ENCODE measurements at regions not wholly inside any gene's neighbourhood (a gene's known extent, or its start where the extent isn't known, plus 50 kb on each side); places are given as distances from the start of the nearest gene placed in this dataset.

DNA sequence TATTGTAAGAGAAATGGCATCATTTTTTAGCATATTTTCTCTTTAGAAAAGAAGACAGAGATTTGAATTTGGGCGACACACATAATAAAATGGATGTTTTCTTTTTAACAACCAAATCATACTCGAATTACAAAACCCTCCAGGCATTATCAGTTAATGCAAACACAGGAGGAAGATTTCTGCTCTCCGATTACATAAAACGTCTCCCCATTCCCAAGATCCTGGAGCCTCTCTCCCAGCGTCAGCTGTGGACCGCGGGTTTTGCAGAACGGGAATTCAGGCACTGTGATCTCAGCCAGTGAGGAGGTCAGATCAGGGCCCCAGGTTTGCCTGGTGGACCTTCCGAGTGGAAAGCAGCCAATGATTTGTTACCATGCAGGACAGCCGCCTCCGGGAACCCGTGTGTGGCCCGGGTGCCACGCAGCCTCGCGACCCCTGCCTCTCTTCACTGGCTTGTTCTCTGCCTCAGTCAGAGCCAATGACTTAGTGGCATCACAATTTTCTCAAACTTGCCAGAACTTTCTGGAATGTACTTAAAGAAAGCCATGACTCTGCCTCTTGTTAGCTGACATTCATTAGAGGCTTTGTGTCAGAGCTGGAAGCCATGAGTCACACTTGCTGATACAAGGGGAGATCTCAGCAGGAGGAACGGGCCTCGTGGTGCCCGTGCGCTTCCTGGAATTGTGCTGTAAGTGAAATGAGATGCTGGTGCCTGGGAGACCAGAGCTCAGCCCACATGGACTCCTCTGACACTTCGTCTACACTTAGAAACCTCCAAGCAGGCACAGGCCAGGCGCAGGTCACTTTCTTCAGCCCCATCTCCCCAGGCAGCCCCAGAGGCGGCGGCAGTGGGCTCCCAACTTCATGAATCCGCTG, 246.1 kb downstream of the KLF6 start:
- no peak for FAIRE-seq

DNA sequence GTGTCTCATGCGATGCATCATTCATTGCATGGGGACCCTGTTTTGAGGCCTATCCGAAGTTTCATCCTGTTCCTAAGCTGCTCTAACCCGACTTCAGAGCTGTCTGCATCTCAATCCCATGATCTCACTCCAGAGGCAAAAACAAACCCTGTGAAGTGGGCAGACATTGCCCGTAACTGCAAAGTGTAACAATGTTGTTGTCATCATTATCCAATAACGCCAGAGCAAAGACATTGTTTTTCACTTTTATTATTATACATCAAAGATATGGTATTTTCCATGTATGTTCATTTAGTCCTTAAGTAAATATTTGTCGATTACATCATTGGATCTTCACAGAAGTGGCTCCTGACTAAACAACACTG, 246.7 kb downstream of the KLF6 start:
- FAIRE-seq = no peak

DNA sequence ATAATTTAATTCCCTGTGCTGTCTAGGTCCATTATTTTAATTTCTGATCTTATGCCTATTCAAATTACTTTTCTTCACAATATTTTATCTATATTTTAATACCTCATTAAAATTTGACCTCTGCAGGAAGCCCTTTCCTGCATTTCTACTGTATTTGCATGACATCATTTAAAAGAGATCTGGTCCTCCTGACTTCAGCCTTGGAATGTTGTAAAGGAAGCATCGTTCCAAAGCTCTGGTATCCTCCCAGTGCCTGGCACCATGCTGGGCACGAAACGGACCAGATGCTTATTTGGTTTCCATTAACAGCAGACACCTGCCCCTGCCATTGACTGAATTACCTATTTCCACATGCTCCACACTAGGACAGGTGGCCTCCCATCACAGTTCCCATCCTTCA, 247.5 kb downstream of the KLF6 start:
- FAIRE-seq = no peak

DNA sequence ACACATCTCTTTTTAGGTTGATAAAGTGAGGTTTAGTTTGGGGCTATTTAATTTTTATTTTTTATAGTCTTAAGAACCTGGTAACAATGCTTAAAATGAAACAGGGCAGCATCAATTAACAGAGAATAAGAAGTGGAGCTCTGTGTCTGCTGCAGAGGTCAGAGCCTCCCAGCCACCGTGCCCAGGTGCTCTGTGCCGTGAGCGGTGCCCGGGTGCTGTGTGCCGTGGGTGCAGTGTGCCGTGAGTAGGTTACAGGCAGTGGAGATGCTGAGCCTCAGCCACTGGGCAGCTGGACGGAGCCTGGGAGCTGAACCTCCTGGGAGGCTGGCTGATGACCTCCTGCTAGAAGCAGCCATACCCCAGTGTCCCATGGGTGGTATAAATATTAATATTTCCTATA, 250.0 kb downstream of the KLF6 start:
- no peak for FAIRE-seq

DNA sequence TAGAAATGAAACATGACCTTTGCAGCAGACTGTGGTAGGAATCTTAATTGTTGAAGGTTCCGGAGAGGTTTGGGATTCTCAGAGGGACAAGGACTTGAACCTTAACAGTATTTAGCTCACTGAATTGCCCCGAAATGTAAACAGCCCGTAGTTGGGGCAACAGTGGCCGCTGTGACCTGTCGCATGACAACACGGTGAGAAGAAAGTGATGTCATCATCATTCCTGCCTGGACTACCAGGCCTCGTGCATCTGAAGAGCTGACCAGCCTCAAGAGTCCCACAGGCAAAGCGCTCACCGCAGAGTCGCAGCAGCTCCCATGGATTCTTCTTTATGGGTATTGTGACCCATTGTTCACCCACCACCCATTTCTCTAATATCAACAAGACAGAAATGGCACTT, 250.6 kb downstream of the KLF6 start:
- FAIRE-seq = no peak

DNA sequence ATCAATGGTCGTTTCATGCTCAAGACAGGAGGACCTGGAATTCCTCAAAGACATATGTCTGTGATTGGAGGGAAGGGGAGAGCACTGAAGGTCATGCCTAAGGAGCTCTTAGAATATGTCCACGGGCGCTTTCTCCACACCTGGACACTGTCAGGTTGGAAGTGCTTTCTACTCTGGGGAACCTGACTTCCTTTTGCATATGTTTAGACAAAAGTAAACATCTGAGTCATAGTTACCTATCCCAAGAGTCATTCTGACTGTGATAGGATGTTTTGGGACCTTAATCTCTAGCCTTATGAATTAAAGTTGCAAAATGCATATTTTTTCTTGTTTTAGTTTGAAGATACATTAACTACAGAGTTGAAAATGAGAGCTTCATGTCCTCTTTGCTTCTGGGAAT, 251.7 kb downstream of the KLF6 start:
- no peak for FAIRE-seq

DNA sequence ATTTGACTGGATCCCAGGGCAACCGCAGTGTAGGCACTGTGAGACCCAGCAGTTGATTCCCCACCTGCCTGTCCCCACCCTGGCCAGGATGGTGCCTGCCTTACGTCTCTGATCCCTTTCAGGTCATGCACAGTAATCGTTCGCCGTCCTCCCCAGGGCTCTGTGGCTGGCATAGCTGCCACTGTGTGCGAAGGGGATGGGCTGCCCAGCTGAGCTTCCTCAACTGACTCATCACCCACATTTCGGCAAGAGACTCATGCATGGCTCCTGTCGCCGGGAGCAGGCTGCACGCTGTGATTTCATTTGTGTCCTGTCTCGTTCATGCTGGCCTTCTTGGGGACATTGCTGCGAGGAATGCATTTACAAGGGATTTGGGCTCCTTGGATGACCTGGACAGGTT, 252.4 kb downstream of the KLF6 start:
- FAIRE-seq = no peak

DNA sequence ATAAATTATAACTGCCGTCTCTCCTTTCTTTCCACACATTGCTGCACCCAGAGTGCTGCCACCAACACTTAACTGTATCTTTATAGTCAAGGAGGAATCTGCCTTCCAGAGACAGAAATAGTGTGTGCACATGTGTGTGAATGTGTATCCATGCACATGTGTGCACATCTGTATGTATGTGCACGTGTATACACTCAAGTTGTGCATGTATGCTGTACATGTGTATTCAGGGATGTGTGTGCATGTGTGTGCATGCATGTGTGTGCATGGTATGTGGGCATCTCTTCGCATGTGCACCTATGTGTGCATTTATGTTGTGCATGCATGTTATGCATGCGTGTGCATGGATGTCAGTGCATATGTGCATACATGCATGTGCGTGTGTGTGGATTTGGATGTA, 253.3 kb downstream of the KLF6 start:
- FAIRE-seq = no peak

DNA sequence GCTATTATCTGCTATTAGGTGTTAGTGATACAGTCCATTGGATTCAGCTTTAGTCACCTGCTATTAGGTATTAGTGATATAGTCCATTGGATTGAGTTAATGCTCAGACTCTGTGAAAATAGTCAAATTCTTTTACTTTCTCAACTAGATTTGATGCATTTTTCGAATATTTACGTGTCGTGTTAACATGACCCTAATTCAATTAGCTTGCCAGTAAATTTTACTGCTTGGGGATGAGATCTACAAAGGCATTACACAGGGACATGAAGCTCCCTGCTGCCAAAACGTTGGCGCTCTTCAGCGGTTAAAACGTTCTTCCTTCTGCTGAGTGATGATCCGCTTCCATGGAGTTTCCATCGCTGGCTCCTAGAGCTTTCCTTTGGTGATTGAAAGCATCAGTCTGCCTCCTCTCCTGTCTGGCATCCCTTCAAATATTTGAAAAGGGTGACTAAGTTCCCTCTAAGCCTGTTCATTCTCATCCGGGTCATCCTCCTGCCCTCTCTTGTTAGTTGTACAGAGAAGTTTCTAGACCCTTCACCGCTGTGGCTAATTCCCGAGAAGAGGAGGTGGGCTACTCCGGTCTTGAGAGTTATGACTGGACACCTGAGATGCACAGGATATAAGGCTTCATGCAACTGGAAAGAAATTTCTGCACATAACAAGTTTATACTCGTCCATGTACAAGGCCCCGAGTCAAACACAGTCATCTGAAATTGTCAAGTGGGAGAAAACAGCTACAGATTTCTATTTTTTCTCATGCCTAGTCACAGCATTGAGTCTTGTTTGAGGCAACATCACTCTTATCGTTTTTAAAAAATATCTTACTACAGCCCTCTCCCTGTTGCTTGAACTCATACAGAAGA, 254.0 kb downstream of the KLF6 start:
- no peak for FAIRE-seq

DNA sequence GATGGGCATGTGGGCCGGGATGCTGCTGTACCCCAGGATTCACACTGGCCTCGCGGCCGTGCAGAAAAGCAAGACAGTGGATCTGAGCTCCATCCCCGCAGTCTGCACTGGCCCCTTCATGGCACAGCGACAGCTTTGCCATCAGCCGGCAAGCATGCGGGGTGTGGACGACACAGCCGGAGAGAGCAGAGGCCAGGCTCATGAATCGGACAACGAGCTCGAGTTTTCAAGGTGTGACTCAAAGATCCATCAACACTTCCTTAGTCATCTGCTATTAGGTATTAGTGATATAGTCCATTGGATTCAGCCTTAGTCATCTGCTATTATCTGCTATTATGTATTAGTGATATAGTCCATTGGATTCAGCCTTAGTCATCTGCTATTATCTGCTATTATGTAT, 254.7 kb downstream of the KLF6 start:
- no peak for FAIRE-seq

DNA sequence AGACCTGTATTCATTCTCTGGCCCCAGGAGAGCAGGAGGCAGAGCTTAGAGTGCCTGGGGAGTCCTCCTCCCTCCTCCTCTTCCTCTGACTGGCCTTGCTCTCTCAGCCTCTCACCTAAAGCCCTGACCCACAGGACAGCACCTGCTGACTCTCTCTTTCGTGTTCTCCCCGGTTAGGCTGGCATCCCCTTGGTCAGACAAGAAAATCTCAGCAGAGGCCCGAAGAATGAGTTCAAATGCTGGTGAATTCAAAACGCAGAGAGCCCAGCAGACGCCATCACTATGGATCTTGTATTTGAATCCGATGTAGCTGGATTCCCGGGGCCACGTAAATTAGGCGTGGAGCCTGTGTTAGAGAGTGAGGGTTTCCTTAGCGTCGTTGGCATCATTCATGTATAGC, 255.3 kb downstream of the KLF6 start:
- FAIRE-seq = no peak

DNA sequence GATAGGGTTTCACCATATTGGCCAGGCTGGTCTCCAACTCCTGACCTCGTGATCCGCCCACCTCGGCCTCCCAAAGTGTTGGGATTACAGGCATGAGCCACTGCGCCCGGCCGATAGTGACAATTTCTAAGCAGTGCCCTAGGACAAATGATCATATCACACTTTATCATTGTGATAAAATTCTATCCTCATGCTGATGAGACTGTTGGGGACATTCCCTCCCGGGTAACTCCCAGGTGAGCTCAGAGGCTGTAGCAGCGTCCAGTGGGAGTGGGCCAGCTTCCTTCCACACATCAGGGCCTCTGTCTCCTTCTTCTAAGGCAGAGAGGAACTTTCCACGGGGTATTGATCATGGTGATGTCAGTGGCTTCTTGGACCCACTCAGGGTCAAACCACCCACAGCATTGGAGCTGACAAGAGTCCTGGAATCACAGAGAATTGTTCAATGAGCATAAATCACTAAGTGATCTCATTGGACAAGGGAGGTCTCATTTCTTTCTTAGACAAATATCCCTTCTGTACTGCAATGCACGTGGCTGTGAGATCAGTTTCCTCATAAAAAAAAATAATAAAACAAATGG, 256.1 kb downstream of the KLF6 start:
- no peak for FAIRE-seq

DNA sequence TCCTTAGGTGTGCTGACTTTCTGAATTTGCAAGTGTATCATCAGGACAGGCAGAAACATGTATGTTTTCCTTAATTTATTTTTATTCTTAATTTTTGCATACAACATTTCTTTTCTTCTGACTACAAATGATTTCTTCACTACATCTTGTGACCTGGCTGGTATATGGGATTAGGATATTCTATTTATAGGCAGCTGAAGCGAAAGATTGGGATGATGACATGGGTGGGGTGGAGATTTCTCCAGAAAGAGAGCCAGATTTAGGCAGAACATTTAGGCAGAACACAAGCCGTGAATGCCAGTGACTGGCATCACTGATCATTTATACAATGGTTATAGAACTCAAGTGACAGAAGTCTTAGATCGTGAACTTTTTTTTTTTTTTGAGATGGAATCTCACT, 256.7 kb downstream of the KLF6 start:
- FAIRE-seq = no peak

DNA sequence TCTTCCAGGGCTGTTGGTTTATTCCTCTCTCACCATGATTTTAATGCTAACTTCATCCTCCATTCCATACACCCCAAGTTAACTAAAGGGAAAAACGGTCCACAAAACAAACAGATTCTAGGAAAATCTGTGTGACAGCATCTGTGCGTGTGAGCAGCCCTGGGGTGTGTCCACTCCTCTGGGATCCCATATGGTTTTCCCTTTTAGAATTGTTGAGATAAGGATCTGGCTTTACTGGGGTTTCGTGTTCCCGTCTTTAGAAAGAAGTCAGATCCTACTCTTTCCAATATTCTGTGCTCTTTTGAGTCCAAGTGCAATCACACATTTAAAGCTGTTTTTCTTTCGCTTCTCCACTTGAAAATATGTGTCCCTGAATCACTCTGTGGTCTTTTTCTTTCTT, 257.1 kb downstream of the KLF6 start:
- FAIRE-seq = no peak

DNA sequence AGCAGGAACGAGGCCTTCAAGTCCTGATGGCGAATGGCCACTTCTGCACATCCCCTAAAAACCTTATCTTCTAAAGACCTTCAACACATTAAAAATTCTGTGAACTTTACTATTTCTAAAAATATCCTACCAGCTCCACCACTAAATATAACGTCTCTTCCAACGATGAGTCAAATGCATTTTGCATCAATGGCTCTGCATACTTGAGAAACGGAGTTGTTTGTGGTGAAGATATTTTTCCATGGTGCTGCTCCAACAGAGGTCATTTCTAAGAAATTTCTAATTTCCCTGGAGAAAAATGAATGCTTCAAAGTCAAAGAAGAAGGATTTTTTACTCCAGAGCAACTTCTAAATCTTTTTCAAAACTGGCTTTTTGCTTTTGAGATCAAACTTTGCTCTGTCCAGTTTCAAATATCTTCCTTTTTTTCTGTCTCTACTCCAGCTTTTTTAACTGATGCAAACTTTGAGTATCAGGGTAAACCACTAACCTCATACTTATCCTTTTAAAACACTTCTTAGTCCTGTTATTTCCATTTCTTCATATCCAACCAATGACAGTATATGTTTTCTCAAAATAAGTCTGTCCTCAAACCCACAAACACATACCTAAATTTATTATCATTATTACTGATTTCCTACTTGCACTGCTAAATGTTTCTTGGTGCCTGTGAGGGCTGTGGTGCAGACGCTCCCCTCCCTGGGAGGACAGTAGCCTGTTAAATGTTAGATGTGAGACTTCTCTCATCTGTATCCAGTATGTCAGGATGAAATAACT, 258.1 kb downstream of the KLF6 start:
- FAIRE-seq = peak; percentile 75

DNA sequence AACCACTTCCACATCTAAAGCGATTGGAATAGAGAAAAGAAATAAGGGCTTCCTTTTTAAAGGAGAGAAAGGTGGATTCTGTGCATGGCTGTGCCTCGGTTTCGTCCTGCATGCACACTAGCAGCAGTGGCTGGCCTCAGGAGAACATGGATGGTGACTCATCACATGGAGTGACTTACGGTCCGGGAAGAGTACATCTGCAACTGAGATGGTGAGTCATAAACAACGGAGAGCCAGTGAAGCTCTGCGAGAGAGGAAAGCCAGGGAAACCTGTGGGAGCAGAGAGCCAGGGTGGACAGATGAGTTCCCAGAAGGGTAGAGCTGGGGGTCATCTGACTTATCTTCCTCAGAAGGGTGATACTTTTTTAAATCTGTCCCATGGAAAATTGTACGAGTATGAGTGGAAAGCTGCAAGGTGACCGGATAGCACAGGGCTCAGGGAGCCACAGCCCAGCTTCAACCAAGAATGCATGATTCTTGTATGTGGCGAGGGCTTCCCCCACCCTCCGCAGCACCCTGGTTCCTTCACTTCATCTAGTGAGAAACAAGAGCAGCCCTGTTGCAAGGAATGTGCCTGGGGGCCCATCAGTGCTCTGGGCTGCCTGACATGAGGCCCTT, 259.1 kb downstream of the KLF6 start:
- FAIRE-seq = no peak

DNA sequence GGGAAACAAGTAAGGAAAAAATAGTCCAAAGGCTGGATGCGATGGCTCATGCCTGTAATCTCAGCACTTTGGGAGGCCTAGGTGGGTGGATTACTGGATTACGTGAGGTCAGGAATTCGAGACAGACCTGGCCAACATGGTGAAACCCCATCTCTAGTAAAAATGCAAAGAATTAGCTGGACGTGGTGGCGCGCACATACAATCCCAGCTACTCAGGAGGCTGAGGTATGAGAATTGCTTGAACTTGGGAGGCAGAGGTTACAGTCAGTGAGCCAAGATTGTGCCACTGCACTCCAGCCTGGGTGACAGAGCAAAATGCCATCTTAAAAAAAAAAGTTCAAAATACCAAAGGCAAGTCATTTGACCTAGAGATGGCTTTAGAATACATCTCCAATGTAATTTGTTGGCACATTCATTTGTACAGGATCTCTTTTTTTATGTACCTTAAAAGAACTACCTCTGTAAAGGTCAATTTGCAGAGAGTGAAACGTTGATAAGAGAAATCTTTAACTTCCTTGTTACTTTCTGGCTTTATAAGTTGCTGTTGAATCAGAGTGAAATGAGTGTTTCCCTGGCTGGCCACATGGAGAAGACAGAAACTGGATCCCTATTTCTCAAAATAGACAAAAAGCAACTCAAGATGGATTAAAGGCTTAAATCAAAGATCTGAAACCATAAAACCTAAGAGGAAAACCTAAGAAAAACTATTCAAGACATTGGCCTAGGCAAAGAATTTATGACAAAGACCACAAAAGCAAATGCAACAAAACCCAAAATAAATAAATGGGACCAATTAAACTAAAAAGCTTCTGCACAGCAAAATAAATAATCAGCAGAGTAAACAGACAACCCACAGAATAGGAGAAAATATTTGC, 260.7 kb downstream of the KLF6 start:
- FAIRE-seq = peak; percentile 62

DNA sequence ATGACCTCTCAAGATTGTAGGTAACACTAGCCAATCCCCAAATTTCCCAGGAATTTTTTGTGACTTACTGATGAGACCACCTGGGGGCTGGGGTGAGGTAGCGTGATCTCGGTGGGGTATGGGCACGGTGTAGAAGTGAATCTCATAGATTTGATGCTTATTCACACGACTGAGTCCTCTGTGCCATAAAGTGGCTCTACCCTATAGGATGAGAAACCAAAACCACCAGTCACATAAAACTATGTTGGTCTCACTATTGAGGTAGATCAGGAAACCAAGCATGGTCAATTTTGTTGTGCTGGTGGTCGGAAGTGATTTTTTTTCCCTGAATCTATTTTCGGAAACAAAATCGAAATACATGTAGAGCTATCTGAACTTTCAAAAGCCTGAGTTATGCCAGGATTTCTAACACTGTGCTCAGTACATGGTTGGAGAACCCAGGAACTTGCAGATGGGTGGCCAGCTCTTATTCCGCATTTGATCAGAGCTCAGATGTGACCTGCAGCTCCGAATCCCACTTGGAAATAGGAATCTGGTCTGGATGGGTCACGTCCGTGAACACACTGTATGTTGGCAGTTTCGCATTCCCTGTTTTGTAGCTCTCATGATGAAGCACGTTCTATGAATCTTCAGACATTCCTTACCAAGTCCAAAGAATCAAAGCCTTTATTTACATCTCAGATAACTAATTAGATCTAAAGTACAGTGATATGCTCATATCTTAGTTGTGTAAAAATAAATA, 261.5 kb downstream of the KLF6 start:
- FAIRE-seq = no peak

DNA sequence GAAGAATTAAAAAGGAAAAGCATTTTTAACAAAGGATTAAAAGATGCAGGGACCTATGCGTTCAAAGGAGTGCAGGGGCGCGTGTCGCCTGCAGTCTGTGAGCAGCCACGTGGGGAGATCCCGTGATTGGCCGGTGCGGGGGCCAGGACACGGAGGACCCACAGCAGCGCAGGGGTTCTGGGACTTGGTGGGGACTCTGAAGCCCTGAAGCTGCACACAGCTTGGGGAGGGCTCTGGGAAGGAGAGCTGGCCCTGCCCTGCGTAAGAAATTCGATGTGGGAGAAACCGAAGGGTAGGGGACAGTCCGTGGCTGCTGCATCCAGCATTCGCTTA, 268.1 kb downstream of the KLF6 start:
- no peak for FAIRE-seq

DNA sequence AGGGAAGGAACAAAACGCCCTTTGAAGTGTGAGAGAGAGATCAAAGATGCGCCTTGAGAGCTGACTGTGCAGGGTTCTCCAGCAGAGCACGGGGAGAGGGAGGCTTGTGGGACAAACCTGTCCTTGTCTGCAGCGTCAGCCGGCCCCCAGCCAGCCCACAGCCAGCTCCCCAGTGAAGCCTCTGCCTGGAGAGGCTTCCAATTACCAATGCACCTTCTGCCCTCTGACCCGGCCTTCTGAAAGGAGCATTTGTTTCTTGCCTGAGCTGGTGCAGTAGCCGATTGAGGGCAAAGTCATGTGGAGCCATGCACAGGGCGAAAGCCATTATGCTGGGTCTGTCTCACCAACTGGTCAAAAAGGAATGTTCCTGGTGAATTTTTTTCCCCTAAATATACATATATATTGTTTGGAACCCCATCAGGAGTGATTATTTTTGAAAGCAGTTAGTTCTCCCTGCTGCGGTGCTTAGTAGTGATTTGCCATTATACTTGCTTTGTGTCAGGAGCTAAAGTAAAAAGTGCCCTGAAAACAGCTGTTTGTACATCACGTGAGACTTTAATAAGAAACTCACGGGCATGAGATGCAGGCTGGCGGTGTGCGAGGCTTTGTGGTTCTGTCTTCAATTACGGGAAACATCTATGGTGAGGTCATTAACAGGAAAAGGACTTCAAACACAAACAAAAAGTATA, 268.6 kb downstream of the KLF6 start:
- no peak for FAIRE-seq
